EH (cell line): ENCODE measurements at regions not wholly inside any gene's neighbourhood (a gene's known extent, or its start where the extent isn't known, plus 50 kb on each side); places are given as distances from the start of the nearest gene placed in this dataset.
"Not testable (repeated sequence)": the region's sequence is repeated elsewhere in the genome, so short reads cannot be mapped to it uniquely, and the experiment has no call there.

Experiments
- DNase-seq: peaks from one replicate; pipeline ENCODE4 v3.0.0-alpha.2; 2015; ENCODE audit warnings: low read depth

GRCh38 chr7:116373229-116373628 is 126.3 kb upstream of the CAV2 start:
- not testable (repeated sequence) for DNase-seq

- no peak for DNase-seq
Observed at GRCh38 chr7:116377721-116378120, 121.8 kb upstream of the CAV2 start.

GRCh38 chr7:116380025-116380424 is 119.5 kb upstream of the CAV2 start:
- DNase-seq, result peak; percentile 39

- no peak for DNase-seq
Observed at GRCh38 chr7:116382375-116382774, 117.2 kb upstream of the CAV2 start.

- DNase-seq, result no peak
Observed at GRCh38 chr7:116384936-116385635, 114.5 kb upstream of the CAV2 start.

- no peak for DNase-seq
Observed at GRCh38 chr7:116386674-116387073, 112.9 kb upstream of the CAV2 start.

- no peak for DNase-seq
Observed at GRCh38 chr7:116390363-116390762, 109.2 kb upstream of the CAV2 start.

GRCh38 chr7:116392806-116393205 is 106.7 kb upstream of the CAV2 start:
- DNase-seq, result no peak

- peak; percentile 9 for DNase-seq
Observed at GRCh38 chr7:116393654-116394053, 105.9 kb upstream of the CAV2 start.

- no peak for DNase-seq
Observed at GRCh38 chr7:116394106-116394505, 105.4 kb upstream of the CAV2 start.

- peak; percentile 91 for DNase-seq
Observed at GRCh38 chr7:116395141-116395791, 104.3 kb upstream of the CAV2 start.

- DNase-seq, result no peak
Observed at GRCh38 chr7:116398672-116399071, 100.9 kb upstream of the CAV2 start.

- peak; percentile 64 for DNase-seq
Observed at GRCh38 chr7:116399819-116400218, 99.7 kb upstream of the CAV2 start.

GRCh38 chr7:116400522-116400921 is 99.0 kb upstream of the CAV2 start:
- DNase-seq, result no peak

GRCh38 chr7:116401711-116402110 is 97.8 kb upstream of the CAV2 start:
- DNase-seq, result no peak

GRCh38 chr7:116403265-116403664 is 96.3 kb upstream of the CAV2 start:
- DNase-seq, result peak; percentile 51

- no peak for DNase-seq
Observed at GRCh38 chr7:116404389-116404788, 95.1 kb upstream of the CAV2 start.

- no peak for DNase-seq
Observed at GRCh38 chr7:116405810-116406209, 93.7 kb upstream of the CAV2 start.

GRCh38 chr7:116407165-116407564 is 92.4 kb upstream of the CAV2 start:
- DNase-seq, result no peak

- DNase-seq, result no peak
Observed at GRCh38 chr7:116408166-116408565, 91.4 kb upstream of the CAV2 start.

- DNase-seq, result not testable (repeated sequence)
Observed at GRCh38 chr7:116408831-116409453, 90.6 kb upstream of the CAV2 start.

GRCh38 chr7:116410694-116411093 is 88.8 kb upstream of the CAV2 start:
- DNase-seq, result not testable (repeated sequence)

- DNase-seq, result no peak
Observed at GRCh38 chr7:116417593-116418345, 81.8 kb upstream of the CAV2 start.
